HG02642 (cell line): ENCODE measurements at regions not wholly inside any gene's neighbourhood (a gene's known extent, or its start where the extent isn't known, plus 50 kb on each side); places are given as distances from the start of the nearest gene placed in this dataset.
"Not testable (repeated sequence)": the region's sequence is repeated elsewhere in the genome, so short reads cannot be mapped to it uniquely, and the experiment has no call there.

Source experiments
- ATAC-seq: cut with Tn5 transposase; IDR thresholded peaks from one replicate; pipeline ENCODE4 v1.9.1; 2021; ENCODE audit warnings: mild to moderate bottlenecking; ENCODE audit not compliant: unreplicated experiment, poor library complexity

- no peak for ATAC-seq
Measured at GRCh38 chr6:67812693-67813092, 822.4 kb upstream of the ADGRB3 start.

GRCh38 chr6:67812125-67812524 is 823.0 kb upstream of the ADGRB3 start:
- no peak for ATAC-seq

DNA sequence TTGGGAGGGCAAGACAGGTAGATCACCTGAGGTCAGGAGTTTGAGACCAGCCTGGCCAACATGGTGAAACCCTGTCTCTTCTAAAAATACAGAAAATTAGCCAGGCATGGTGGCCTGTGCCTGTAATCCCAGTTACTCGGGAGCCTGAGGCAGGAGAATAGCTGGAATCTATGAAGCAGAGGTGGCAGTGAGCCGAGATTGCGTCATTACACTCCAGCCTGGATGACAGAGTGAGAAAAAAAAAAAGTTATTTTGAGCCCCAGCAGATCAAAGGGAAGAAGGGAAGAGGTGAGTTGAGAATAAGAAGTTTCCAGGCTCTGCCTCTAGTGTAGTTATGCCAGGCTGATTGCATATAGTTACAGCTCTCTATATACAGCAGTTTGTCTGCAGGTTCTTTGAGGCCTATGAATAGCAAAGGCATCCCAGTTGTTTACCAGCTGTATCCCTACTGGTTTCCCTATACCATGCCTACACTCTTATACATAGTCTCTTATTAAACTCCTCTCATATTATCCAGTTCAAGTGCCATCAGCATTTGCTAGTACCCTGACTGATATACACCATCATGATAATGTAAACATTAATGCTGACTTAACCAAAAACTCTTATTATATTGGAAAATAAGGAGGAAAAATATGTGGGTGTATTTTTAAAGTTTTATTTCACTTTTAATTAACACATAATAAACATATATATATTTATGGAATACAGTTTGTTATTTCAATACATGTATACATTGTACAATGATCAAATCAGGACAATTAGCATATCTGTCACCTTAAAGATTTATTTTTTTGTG is 823.6 kb upstream of the ADGRB3 start:
- ATAC-seq = no peak

DNA sequence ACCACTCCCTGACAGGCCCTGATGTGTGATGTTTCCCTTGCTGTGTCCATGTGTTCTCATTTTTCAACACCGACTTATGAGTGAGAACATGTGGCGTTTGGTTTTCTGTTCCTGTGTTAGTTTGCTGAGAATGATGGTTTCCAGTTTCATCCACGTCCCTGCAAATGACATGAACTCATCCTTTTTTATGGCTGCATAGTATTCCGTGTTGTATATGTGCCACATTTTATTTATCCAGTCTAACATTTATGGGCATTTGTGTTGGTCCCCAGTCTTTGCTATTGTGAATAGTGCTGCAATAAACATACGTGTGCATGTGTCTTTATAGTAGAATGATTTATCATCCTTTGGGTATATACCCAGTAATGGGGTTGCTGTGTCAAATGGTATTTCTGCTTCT is 830.3 kb upstream of the ADGRB3 start:
- not testable (repeated sequence) for ATAC-seq

- no peak for ATAC-seq
Measured at GRCh38 chr6:67802771-67803170, 832.3 kb upstream of the ADGRB3 start.

DNA sequence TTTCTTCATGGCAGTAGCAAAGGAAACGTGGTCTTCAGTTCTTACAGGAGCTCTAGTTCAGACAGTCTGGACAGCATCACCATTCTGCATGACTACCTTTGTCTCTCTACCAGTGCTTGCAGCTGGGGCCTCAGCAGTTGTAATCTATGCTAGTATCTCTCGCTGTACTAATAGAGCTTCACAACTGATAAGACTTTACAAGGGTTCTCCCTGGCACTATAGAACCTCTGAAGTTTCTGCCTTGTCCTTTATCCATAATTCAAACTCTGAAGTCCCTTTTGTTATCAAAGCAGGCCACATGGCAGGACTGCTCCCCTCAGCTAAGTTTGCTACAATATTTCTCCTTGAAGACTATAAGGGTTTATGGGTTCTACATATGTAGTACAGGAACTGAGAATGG is 842.1 kb upstream of the ADGRB3 start:
- ATAC-seq = no peak

- no peak for ATAC-seq
Measured at GRCh38 chr6:67790569-67790968, 844.5 kb upstream of the ADGRB3 start.

- not testable (repeated sequence) for ATAC-seq
Measured at GRCh38 chr6:67787119-67787518, 848.0 kb upstream of the ADGRB3 start.

- ATAC-seq = no peak
Measured at GRCh38 chr6:67779876-67780275, 855.2 kb upstream of the ADGRB3 start.

DNA sequence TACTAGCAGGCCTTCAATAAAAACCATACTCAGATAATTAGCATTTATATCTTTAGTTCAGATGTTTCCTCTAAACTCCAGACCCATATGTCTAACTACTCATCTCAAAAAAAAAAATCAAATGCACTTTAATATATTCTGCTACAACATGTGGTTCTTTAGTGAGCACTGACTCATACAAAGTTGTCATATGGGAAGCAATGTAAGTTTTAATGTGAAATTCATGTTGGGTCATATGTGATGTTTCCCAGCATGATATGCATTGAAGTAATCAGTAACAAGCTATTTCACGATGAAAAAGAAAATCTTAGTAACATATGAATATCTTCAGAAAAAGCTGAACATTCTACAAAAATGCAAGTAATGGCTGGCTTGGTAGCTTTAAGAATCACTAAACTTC is 859.7 kb upstream of the ADGRB3 start:
- no peak for ATAC-seq

- ATAC-seq = peak; percentile 69
Measured at GRCh38 chr6:67768972-67769371, 866.1 kb upstream of the ADGRB3 start.

DNA sequence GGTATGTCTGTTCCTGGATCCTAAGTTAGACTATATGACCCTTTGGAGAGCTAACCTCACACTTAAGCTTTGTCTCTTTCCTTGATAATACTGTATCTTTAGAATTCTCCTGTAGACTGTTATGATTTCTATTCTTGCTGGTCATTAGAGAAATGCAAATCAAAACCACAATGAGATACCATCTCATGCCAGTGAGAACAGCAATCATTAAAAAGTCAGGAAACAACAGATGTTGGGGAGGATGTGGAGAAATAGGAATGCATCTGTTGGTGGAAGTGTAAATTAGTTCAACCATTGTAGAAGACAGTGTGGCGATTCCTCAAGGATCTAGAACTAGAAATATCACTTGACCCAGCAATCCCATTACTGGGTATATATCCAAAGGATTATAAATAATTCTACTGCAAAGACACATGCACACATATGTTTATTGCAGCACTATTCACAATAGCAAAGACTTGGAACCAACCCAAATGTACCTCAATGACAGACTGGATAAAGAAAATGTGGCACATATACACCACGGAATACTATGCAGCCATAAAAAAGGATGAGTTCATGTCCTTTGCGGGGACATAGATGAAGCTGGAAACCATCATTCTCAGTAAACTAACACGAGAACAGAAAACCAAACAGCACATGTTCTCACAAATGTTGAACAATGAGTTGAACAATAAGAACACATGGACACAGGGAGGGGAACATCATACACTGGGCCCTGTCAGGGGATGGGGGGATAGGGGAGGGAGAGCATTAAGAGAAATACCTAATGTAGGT is 867.8 kb upstream of the ADGRB3 start:
- not testable (repeated sequence) for ATAC-seq

- ATAC-seq = no peak
Measured at GRCh38 chr6:67766057-67766456, 869.0 kb upstream of the ADGRB3 start.

- no peak for ATAC-seq
Measured at GRCh38 chr6:67759001-67759400, 876.1 kb upstream of the ADGRB3 start.

GRCh38 chr6:67757465-67758033 is 877.5 kb upstream of the ADGRB3 start:
- no peak for ATAC-seq

DNA sequence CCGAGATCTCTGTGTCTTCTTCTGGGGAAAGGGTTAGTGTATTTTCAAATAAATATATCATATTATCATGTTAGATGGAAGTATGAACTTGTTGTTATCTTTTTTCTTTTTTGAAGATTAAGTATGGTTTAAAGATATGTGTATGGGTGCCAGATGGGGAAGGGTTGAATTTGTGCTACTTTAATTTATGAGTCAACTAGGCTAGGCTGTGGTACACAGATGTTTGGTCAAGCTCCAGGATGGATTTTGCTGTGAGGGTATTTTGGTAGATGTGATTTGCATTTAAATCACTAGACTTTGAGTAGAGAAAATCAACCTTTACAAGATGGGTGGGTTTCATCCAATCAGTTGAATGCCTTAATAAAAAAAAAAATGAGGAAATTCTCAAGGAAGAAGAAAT is 886.6 kb upstream of the ADGRB3 start:
- no peak for ATAC-seq

GRCh38 chr6:67736816-67737215 is 898.3 kb upstream of the ADGRB3 start:
- no peak for ATAC-seq

DNA sequence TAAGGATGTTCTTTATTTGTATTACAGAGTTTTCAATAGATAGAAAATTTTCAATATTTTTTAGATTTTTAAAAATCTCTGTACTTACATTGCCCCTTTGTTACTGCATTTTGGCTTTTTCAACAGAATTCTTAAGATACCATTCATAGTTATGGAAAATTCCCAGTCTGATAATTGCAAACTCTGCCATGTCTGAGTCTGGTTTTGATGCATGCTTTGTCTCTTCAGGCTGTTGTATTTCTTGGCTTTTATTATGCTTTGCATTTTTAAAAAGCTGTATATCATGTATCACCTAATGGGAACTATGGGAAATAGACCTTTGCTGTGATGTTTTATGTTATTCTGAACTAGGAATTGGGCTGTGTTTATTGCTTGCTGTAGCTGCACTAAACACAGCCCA is 898.9 kb upstream of the ADGRB3 start:
- no peak for ATAC-seq

- ATAC-seq = no peak
Measured at GRCh38 chr6:67735623-67736022, 899.5 kb upstream of the ADGRB3 start.

- ATAC-seq = no peak
Measured at GRCh38 chr6:67722861-67723261, 912.2 kb upstream of the ADGRB3 start.

GRCh38 chr6:67717281-67717680 is 917.8 kb upstream of the ADGRB3 start:
- no peak for ATAC-seq
